HepG2 (cell line): ENCODE measurements at regions not wholly inside any gene's neighbourhood (a gene's known extent, or its start where the extent isn't known, plus 50 kb on each side); places are given as distances from the start of the nearest gene placed in this dataset.

ENCODE experiments used
- ATAC-seq: fragments of 200-7000 bp; cut with Tn5 transposase; 3 replicates; pipeline ENCODE4 v1.9.1; 2020; ENCODE audit warnings: mild to moderate bottlenecking, moderate library complexity
- BruUV-seq: library from RNA; stranded (reverse); fragments of 400-500 nt; replicated peaks from 2 replicates; lab custom pipeline; 2021; lab: Mats Ljungman, UMichigan
- CTCF ChIA-PET: fragments of 300-600 bp; formaldehyde crosslinking; extraction: SDS; loops from one replicate; lab custom pipeline; 2021; ENCODE audit warnings: low total read pairs, inconsistent platforms, low intra/inter-chr PET ratio; lab: Yijun Ruan, JAX
- POLR2A ChIA-PET: fragments of 350-600 bp; sonication (Branson Sonifier 250); formaldehyde crosslinking; loops from one replicate; lab custom pipeline; 2020; ENCODE audit warnings: antibody characterized with exemption, inconsistent platforms; lab: Yijun Ruan, JAX
- DNase-seq: peaks from one replicate; pipeline ENCODE4 v3.0.0-alpha.2; 2015; ENCODE audit warnings: low spot score
- FAIRE-seq: peaks from 3 replicates; lab custom pipeline; 2011; peaks lifted over from hg19 to GRCh38; lab: Jason Lieb, UNC
- H2AFZ ChIP-seq: one replicate; pipeline ENCODE4 v1.6.1; 2011; ENCODE audit warnings: low read length, inconsistent platforms
- H3K27ac ChIP-seq: fragments of 300-600 bp; 3 replicates; pipeline ENCODE4 v1.8.0; 2011; ENCODE audit warnings: mixed run types, mild to moderate bottlenecking, mixed read lengths, low read length, inconsistent platforms; ENCODE audit not compliant: insufficient read depth; ENCODE audit errors: extremely low read length
- H3K27me3 ChIP-seq, 2 experiments: fragments of 200-600 bp in 1 of 2; 2 replicates in 1 of 2; 3 replicates in 1 of 2; pipeline versions ENCODE4 v1.6.0 to v1.8.0; 2011; ENCODE audit warnings: low read length in 2 of 2, mild to moderate bottlenecking in 2 of 2, moderate library complexity in 2 of 2, inconsistent platforms in 1 of 2; ENCODE audit not compliant: insufficient read depth in 2 of 2, control insufficient read depth in 1 of 2
- H3K36me3 ChIP-seq, 2 experiments: fragments of 200-600 bp in 1 of 2; replicated peaks in 1 of 2; 2 replicates in 1 of 2; 3 replicates in 1 of 2; pipeline versions ENCODE4 v1.5.1 to v1.8.0; 2011; ENCODE audit warnings: low read length in 2 of 2, inconsistent platforms in 1 of 2; ENCODE audit not compliant: insufficient read depth in 2 of 2, control insufficient read depth in 1 of 2
- H3K4me1 ChIP-seq: 2 replicates; pipeline ENCODE4 v1.5.1; 2012; ENCODE audit warnings: low read length, inconsistent platforms; ENCODE audit not compliant: insufficient read depth
- H3K4me2 ChIP-seq: 2 replicates; pipeline ENCODE4 v1.6.0; 2011; ENCODE audit warnings: low read depth, low read length, inconsistent platforms
- H3K4me3 ChIP-seq, 3 experiments: fragments of 200-600 bp in 1 of 3; sonication (generic), shearing (Covaris generic) in 1 of 3; replicated peaks in 1 of 3; 2 replicates each; pipeline ENCODE4 v1.5.1; 2011 to 2016; ENCODE audit warnings: low read length in 3 of 3, inconsistent platforms in 2 of 3, low read depth in 2 of 3, mild to moderate bottlenecking in 2 of 3, control low read depth in 1 of 3, mixed read lengths in 1 of 3; ENCODE audit not compliant: insufficient read depth in 1 of 3
- H3K79me2 ChIP-seq: one replicate; pipeline ENCODE4 v1.6.1; 2011; ENCODE audit warnings: low read length, inconsistent platforms; ENCODE audit not compliant: insufficient read depth
- H3K9ac ChIP-seq: 2 replicates; pipeline ENCODE4 v1.6.0; 2011; ENCODE audit warnings: mild to moderate bottlenecking, low read depth, low read length, inconsistent platforms; ENCODE audit not compliant: insufficient read depth
- H3K9me3 ChIP-seq: 2 replicates; pipeline ENCODE4 v1.5.1; 2012; ENCODE audit warnings: mild to moderate bottlenecking, low read length
- H4K20me1 ChIP-seq: 2 replicates; pipeline ENCODE4 v1.6.0; 2011; ENCODE audit warnings: inconsistent platforms, mild to moderate bottlenecking, low read length, moderate library complexity; ENCODE audit not compliant: insufficient read depth
- ATF1 ChIP-seq: IDR thresholded peaks from 2 replicates; pipeline ENCODE4 v1.6.1; 2016; ENCODE audit warnings: mild to moderate bottlenecking, control low read depth
- CBX1 ChIP-seq: IDR thresholded peaks from one replicate; pipeline ENCODE4 v1.6.1; 2016; ENCODE audit warnings: antibody characterized with exemption, low read depth
- FOSL1 ChIP-seq: sonication (generic); formaldehyde crosslinking; IDR thresholded peaks from 2 replicates; pipeline ENCODE4 v1.9.0; 2021; ENCODE audit warnings: missing genetic modification reagents, borderline replicate concordance
- GZF1 ChIP-seq: sonication (generic); formaldehyde crosslinking; IDR thresholded peaks from 2 replicates; pipeline ENCODE4 v1.5.1; 2020; ENCODE audit warnings: mild to moderate bottlenecking, missing genetic modification reagents
- JDP2 ChIP-seq: sonication (generic); formaldehyde crosslinking; IDR thresholded peaks from 2 replicates; pipeline ENCODE4 v1.8.1; 2022; ENCODE audit warnings: missing genetic modification reagents, borderline replicate concordance
- KAT2B ChIP-seq: fragments of 150-350 bp; IDR thresholded peaks from 2 replicates; pipeline ENCODE4 v1.6.1; 2014; ENCODE audit warnings: low read depth, low read length, borderline replicate concordance
- MAFF ChIP-seq: IDR thresholded peaks from 2 replicates; pipeline ENCODE4 v1.6.1; 2011; ENCODE audit warnings: low read depth, low read length, improper control_type of control experiment
- MAFK ChIP-seq, 2 experiments: IDR thresholded peaks in 1 of 2; conservative IDR thresholded peaks in 1 of 2; 2 replicates each; pipeline ENCODE4 v1.6.1; 2011; ENCODE audit warnings: improper control_type of control experiment in 2 of 2, low read length in 2 of 2
- NONO ChIP-seq, 2 experiments: fragments of 450-650 bp in 1 of 2; sonication (generic) in 1 of 2; formaldehyde crosslinking in 1 of 2; IDR thresholded peaks in 1 of 2; conservative IDR thresholded peaks in 1 of 2; 2 replicates each; pipeline versions ENCODE4 v1.6.1 to v1.8.0; 2017 to 2022; ENCODE audit warnings: mild to moderate bottlenecking in 1 of 2, missing genetic modification reagents in 1 of 2, moderate library complexity in 1 of 2
- SP140L ChIP-seq: sonication (generic); formaldehyde crosslinking; IDR thresholded peaks from 2 replicates; pipeline ENCODE4 v1.4.0; 2020; ENCODE audit warnings: missing genetic modification reagents, borderline replicate concordance
- SRSF9 ChIP-seq: fragments of 200-400 bp; formaldehyde crosslinking; IDR thresholded peaks from 2 replicates; pipeline ENCODE4 v1.6.1; 2018; ENCODE audit warnings: borderline replicate concordance, mild to moderate bottlenecking, low read depth, low read length; ENCODE audit not compliant: insufficient read depth, poor library complexity, severe bottlenecking
- ZMAT5 ChIP-seq: sonication (generic); formaldehyde crosslinking; IDR thresholded peaks from 2 replicates; pipeline ENCODE4 v1.5.0; 2020; ENCODE audit warnings: mild to moderate bottlenecking, low read depth, missing genetic modification reagents, borderline replicate concordance
- ZMYM2 ChIP-seq: sonication (generic); formaldehyde crosslinking; IDR thresholded peaks from 2 replicates; pipeline ENCODE4 v1.8.0; 2022; ENCODE audit warnings: mild to moderate bottlenecking, missing genetic modification reagents
- ZNF7 ChIP-seq: IDR thresholded peaks from 2 replicates; pipeline ENCODE4 v1.6.1; 2016; ENCODE audit warnings: missing biosample characterization, missing genetic modification reagents
- ZSCAN5A ChIP-seq: sonication (generic); formaldehyde crosslinking; IDR thresholded peaks from 2 replicates; pipeline ENCODE4 v1.8.0; 2022; ENCODE audit warnings: mild to moderate bottlenecking, missing genetic modification reagents, borderline replicate concordance
- WGBS: methylation state at CpG from one replicate; pipeline ENCODE4 v1.1.6; 2017; ENCODE audit warnings: low lambda C conversion rate; 5-methylcytosine and 5-hydroxymethylcytosine counted together
- in situ Hi-C: cut with HindIII; loops from 2 replicates; pipeline ENCODE4 v1.10.0; 2017; ENCODE audit warnings: low pct_unique_long_range_greater_than_20kb; ENCODE audit not compliant: extremely low pct_ligation_motif_present
- intact Hi-C: fragments of 100-400 bp; cut with micrococcal nuclease; formaldehyde crosslinking; loops from one replicate; pipeline ENCODE4 v1.10.0; 2022; ENCODE audit not compliant: unreplicated experiment

GRCh38 chr9:135032041-135032835 is 55.2 kb upstream of the OLFM1 start:
- Histone ChIP-seq H3K4me2 (no peak overlapping the region), H3K4me1 (no peaks in the 10 kb centered on the region), H4K20me1 (no peaks in the 10 kb centered on the region), H3K36me3 (no peaks in the 10 kb centered on the region), H3K79me2 (no peaks in the 10 kb centered on the region), H3K27ac (no peak overlapping the region), H3K4me3 (no peak overlapping the region), H3K27me3 (peaks cover 0 to 23% of the 10 kb centered on the region in 2 experiments; a peak in 2 of 5 replicates), H3K9me3 (no peaks in the 10 kb centered on the region), H2AFZ (no peak overlapping the region), H3K9ac (no peak overlapping the region)
- DNase-seq (no peak), FAIRE-seq (no peak), ATAC-seq (no peak)
- CTCF ChIA-PET: no interaction called here
- in situ Hi-C loops: no loop called here
- POLR2A ChIA-PET: no interaction called here
- BruUV-seq: no TSS peak
- no peak for TF ChIP-seq FOSL1 (CRISPR knock-in tag)
- no peak for TF ChIP-seq GZF1 (CRISPR knock-in tag)
- TF ChIP-seq CBX1: no peak
- TF ChIP-seq SRSF9: no peak
- no peak for TF ChIP-seq ZMAT5 (CRISPR knock-in tag)
- intact Hi-C loops: no loop called here
- WGBS: 0% methylated on average over 1 of the region's 13 CpGs

GRCh38 chr9:135032868-135033460 is 54.5 kb upstream of the OLFM1 start:
- no peaks in the 10 kb centered on the region for H4K20me1 ChIP-seq
- FAIRE-seq: no peak
- DNase-seq: no peak
- H2AFZ ChIP-seq: no peak overlapping the region
- H3K79me2 ChIP-seq: no peaks in the 10 kb centered on the region
- no peak for TF ChIP-seq JDP2 (CRISPR knock-in tag)
- no peak for TF ChIP-seq NONO (IDR thresholded peaks at IDR 0.05)
- TF ChIP-seq NONO (CRISPR knock-in tag; conservative IDR thresholded peaks at IDR 0.05): no peak
- no peak for TF ChIP-seq ZNF7 (CRISPR knock-in tag)
- no peak for TF ChIP-seq SP140L (CRISPR knock-in tag)
- 0 out of 2 replicates have a peak, but pooled peaks have one; percentile 5 for TF ChIP-seq MAFF
- no peak for TF ChIP-seq ZSCAN5A (CRISPR knock-in tag)
- no peak for TF ChIP-seq ZMYM2 (CRISPR knock-in tag)
- no peak for TF ChIP-seq KAT2B
- TF ChIP-seq MAFK (conservative IDR thresholded peaks at IDR 0.05 in 1 of 2, IDR thresholded peaks at IDR 0.05 in 1 of 2; ENCODE audit: low read length in 2 of 2): peak; percentile 30 to 63; a peak in 3 of 4 replicates
- no peak for TF ChIP-seq ATF1 (CRISPR knock-in tag)
- CTCF ChIA-PET: no interaction called here
- no peaks in the 10 kb centered on the region for H3K36me3 ChIP-seq
- no peak for ATAC-seq
- intact Hi-C loops (no loop called here), in situ Hi-C loops (no loop called here)
- H3K27me3 ChIP-seq: peaks cover 0 to 26% of the 10 kb centered on the region in 2 experiments; a peak in 2 of 5 replicates
- 6% methylated on average over 13 of the region's 22 CpGs for WGBS
- no peaks in the 10 kb centered on the region for H3K4me1 ChIP-seq
- no TSS peak for BruUV-seq
- POLR2A ChIA-PET: no interaction called here
- no peak overlapping the region for H3K4me3 ChIP-seq
- H3K4me2 ChIP-seq: no peak overlapping the region
- no peak overlapping the region for H3K9ac ChIP-seq
- H3K27ac ChIP-seq: no peak overlapping the region
- H3K9me3 ChIP-seq: no peaks in the 10 kb centered on the region
